ENCODE measurements at regions not wholly inside any gene's neighbourhood (a gene's known extent, or its start where the extent isn't known, plus 50 kb on each side); places are given as distances from the start of the nearest gene placed in this dataset.
"Not testable (repeated sequence)": the region's sequence is repeated elsewhere in the genome, so short reads cannot be mapped to it uniquely, and the experiment has no call there.

- DNase-seq, result no peak
These were observed 52.7 kb upstream of the NCK2 start for GRCh38 chr2:105691947-105692390.

- DNase-seq, result no peak
These were observed 54.1 kb upstream of the NCK2 start for GRCh38 chr2:105690566-105690965.

GRCh38 chr2:105689484-105689883 lies 55.2 kb upstream of the NCK2 start:
- no peak for DNase-seq

GRCh38 chr2:105688946-105689345 lies 55.8 kb upstream of the NCK2 start:
- no peak for DNase-seq

- no peak for DNase-seq
These were observed 58.1 kb upstream of the NCK2 start for GRCh38 chr2:105686588-105686987.

- no peak for DNase-seq
These were observed 61.7 kb upstream of the NCK2 start for GRCh38 chr2:105683011-105683492.

- DNase-seq, result no peak
These were observed 62.3 kb upstream of the NCK2 start for GRCh38 chr2:105682401-105682800.

GRCh38 chr2:105681927-105682326 lies 62.8 kb upstream of the NCK2 start:
- DNase-seq, result no peak

- DNase-seq, result no peak
These were observed 64.4 kb upstream of the NCK2 start for GRCh38 chr2:105680357-105680756.

- DNase-seq, result no peak
These were observed 66.4 kb upstream of the NCK2 start for GRCh38 chr2:105678346-105678745.

GRCh38 chr2:105677901-105678300 lies 66.8 kb upstream of the NCK2 start:
- no peak for DNase-seq

GRCh38 chr2:105675841-105676240 lies 68.9 kb upstream of the NCK2 start:
- no peak for DNase-seq

- no peak for DNase-seq
These were observed 69.7 kb upstream of the NCK2 start for GRCh38 chr2:105674859-105675541.

- no peak for DNase-seq
These were observed 70.3 kb upstream of the NCK2 start for GRCh38 chr2:105674401-105674800.

GRCh38 chr2:105671156-105671555 lies 73.6 kb upstream of the NCK2 start:
- DNase-seq, result no peak

- no peak for DNase-seq
These were observed 75.3 kb upstream of the NCK2 start for GRCh38 chr2:105669384-105669891.

GRCh38 chr2:105665480-105665879 lies 79.2 kb upstream of the NCK2 start:
- no peak for DNase-seq

GRCh38 chr2:105660489-105660888 lies 84.2 kb upstream of the NCK2 start:
- DNase-seq, result no peak

GRCh38 chr2:105655723-105656606 lies 88.7 kb upstream of the NCK2 start:
- not testable (repeated sequence) for DNase-seq

- DNase-seq, result no peak
These were observed 89.5 kb upstream of the NCK2 start for GRCh38 chr2:105655244-105655643.

- no peak for DNase-seq
These were observed 90.2 kb upstream of the NCK2 start for GRCh38 chr2:105654474-105655004.

GRCh38 chr2:105653302-105653701 lies 91.4 kb upstream of the NCK2 start:
- DNase-seq, result no peak

GRCh38 chr2:105652014-105652796 lies 92.5 kb upstream of the NCK2 start:
- no peak for DNase-seq
